ENCODE measurements at regions not wholly inside any gene's neighbourhood (a gene's known extent, or its start where the extent isn't known, plus 50 kb on each side); places are given as distances from the start of the nearest gene placed in this dataset.
"Not testable (repeated sequence)": the region's sequence is repeated elsewhere in the genome, so short reads cannot be mapped to it uniquely, and the experiment has no call there.

- DNase-seq: no peak
Measured at GRCh38 chr18:70397259-70397925, 108.5 kb downstream of the SOCS6 start.

- not testable (repeated sequence) for DNase-seq
Measured at GRCh38 chr18:70395771-70396170, 106.9 kb downstream of the SOCS6 start.

- DNase-seq: no peak
Measured at GRCh38 chr18:70394672-70395071, 105.8 kb downstream of the SOCS6 start.

GRCh38 chr18:70390371-70391090 is 101.7 kb downstream of the SOCS6 start:
- no peak for DNase-seq

- DNase-seq: not testable (repeated sequence)
Measured at GRCh38 chr18:70389036-70389435, 100.2 kb downstream of the SOCS6 start.

GRCh38 chr18:70387027-70387426 is 98.2 kb downstream of the SOCS6 start:
- no peak for DNase-seq

- DNase-seq: no peak
Measured at GRCh38 chr18:70386582-70386981, 97.7 kb downstream of the SOCS6 start.

GRCh38 chr18:70385474-70385873 is 96.6 kb downstream of the SOCS6 start:
- no peak for DNase-seq

- no peak for DNase-seq
Measured at GRCh38 chr18:70384181-70384790, 95.4 kb downstream of the SOCS6 start.

- no peak for DNase-seq
Measured at GRCh38 chr18:70382992-70383717, 94.3 kb downstream of the SOCS6 start.

- no peak for DNase-seq
Measured at GRCh38 chr18:70382017-70382416, 93.2 kb downstream of the SOCS6 start.

GRCh38 chr18:70380915-70381896 is 92.4 kb downstream of the SOCS6 start:
- no peak for DNase-seq

Data from activated CD4-positive, CD25-positive, alpha-beta regulatory T cell (primary cell).